SHP77 treated with DMSO at 0.1 percent for 48 hours (cell line): ENCODE measurements at regions not wholly inside any gene's neighbourhood (a gene's known extent, or its start where the extent isn't known, plus 50 kb on each side); places are given as distances from the start of the nearest gene placed in this dataset.
"Not testable (repeated sequence)": the region's sequence is repeated elsewhere in the genome, so short reads cannot be mapped to it uniquely, and the experiment has no call there.

Experiments used
- DNase-seq: peaks from one replicate; lab custom pipeline; 2025; lab: John Stamatoyannopoulos, UW

DNA sequence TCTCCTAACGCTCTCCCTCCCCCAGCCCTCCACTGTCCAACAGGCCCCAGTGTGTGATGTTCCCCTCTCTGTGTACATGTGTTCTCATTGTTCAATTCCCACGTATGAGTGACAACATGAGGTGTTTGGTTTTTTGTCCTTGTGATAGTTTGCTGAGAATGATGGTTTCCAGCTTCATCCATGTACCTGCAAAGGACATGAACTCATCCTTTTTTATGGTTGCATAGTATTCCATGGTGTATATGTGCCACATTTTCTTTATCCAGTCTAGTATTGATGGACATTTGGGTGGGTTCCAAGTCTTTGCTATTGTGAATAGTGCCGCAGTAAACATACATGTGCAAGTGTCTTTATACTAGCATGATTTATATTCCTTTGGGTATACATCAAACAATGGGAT lies 347.4 kb downstream of the MAGEE1 start:
- DNase-seq: not testable (repeated sequence)

DNA sequence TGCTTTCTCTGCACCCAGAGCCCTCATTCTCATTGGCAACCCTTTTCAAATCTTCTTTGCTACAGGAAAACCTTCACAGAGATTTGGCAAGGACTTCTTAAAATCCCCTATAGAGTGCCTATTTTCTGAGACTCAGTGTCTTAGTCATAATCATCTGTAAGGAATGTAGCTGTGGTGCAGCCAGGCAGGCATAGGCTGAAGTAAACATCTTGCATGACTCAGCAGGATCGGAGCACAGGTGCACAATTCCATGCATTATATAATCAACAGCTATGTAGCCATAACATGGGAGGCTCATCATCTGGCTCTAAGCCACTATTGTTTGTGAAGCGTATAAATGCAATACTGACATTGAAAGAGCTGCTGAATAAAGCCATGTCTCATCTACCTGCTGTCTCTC lies 368.8 kb downstream of the MAGEE1 start:
- DNase-seq: no peak

DNA sequence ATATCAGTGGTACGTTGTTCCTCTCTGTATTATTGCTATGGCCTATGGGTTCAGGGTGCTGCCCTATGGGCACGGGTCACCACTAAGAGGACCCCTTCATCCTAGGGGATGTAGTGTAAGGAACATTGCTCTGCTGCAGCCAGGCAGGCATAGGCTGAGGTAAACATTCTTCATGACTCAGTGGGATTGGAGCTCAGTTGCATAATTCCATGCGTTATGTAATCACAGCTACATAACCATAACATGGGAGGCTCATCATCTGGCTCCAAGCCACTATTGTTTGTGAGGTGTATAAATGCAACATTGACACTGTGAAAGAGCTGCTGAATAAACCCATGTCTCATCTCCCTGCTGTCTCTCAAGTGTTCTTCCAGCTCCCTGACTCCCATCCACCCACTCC lies 375.2 kb downstream of the MAGEE1 start:
- DNase-seq: no peak

DNA sequence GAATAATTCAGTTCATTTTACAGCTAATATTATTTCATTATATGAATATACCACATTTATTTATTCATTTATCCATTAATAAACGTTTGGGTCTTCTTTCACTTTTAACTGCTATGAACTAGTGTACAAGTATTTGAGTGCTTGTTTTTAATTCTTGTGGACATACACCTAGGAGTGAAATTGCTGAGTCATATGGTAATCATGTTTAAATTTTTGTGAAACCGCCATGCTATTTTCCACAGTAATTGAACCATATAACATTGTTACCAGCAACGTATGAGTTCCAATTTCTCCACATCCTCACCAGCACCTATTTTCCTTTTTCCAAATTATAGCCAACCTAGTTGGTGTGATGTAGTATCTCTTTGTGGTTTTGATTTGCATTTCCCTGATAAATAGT lies 388.2 kb downstream of the MAGEE1 start:
- DNase-seq: no peak

DNA sequence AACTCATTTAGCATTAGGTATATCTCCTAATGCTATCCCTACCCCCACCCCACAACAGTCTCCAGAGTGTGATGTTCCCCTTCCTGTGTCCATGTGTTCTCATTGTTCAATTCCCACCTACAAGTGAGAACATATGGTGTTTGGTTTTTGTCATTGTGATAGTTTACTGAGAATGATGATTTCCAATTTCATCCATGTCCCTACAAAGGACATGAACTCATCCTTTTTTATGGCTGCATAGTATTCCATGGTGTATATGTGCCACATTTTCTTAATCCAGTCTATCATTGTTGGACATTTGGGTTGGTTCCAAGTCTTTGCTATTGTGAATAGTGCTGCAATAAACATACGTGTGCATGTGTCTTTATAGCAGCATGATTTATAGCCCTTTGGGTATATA lies 389.8 kb downstream of the MAGEE1 start:
- DNase-seq: not testable (repeated sequence)

DNA sequence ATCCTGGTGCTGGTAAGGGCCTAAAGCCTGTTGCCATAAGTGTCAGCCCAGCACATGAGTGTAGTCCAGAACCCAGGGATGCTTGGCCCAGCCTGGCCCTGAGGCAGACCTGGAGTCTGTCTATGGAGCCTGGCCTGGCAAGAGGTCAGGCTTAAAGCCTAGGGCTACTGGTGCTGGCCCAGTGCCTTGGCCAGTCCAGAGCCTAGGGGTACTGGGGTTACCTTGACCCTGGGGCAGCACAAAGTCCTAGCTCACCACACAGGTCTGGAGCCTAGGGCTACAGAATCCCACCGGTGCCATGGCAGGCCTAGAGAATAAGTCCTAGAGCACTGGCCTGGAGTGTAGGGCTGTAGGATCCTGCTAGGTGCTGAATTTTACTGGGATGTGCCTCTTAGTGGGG lies 393.8 kb downstream of the MAGEE1 start:
- no peak for DNase-seq

DNA sequence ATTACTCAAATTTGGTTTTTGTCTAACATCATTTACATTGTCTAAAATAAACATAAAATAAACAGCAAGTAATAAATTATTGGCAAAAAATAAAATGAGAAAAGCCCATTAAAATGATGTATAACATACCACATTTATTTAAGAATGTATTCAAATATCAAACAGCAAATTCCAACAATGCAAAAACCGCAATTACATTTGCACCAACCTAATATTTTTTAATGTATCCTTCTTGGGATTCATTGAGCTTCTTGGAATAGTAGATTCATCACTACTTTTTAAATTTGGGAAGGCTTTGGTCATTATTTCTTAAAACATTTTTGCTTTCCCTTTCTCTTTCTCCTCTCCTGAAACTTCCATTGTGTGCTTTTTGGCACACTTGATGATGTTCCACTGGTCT lies 400.2 kb downstream of the MAGEE1 start:
- DNase-seq: no peak

DNA sequence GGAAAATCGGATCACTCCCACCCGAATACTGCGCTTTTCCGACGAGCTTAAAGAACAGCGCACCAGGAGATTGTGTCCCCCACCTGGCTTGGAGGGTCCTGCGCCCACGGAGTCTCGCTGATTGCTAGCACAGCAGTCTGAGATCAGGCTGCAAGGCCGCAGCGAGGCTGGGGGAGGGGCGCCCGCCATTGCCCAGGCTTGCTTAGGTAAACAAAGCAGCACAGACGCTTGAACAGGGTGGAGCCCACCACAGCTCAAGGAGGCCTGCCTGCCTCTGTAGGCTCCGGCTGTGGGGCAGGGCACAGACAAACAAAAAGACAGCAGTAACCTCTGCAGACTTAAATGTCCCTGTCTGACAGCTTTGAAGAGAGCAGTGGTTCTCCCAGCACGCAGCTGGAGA lies 413.4 kb downstream of the MAGEE1 start:
- not testable (repeated sequence) for DNase-seq

DNA sequence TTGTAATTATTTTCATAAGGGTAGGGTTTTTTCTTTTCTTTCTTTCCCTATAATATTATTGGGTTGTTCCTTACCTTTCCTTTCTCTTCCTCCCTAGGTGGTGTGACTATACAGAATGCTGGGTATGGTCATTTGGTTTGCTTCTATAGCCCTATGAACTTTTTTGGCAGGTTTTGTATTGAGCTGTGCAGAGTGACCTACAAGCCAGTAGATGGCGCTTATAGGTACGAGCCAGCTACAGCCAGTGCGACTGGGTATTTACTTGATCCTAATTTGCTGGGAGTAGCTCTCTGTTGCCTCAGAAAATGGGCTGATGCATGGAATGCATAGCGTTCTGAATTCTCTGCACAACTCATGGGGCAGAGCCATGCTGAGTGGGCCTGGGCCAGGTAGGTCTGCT lies 423.3 kb downstream of the MAGEE1 start:
- DNase-seq: no peak

DNA sequence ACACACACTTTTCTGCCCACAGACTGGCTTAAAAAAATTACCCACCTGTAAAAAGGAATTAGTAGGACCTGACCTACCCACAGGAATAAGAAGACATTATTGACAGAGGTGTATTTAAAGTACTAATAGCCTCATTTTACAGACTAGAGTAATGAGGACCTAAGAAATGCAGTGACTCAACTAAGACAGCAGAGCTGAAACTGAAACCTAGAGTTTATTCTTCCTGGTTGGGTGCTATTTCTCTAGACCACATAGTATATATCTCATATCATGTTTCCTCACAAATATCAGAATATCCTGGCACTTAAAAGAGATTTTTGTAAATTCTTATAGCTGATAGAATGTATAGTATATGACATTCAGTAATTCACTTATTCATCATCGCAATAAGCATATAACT lies 435.0 kb downstream of the MAGEE1 start:
- no peak for DNase-seq

DNA sequence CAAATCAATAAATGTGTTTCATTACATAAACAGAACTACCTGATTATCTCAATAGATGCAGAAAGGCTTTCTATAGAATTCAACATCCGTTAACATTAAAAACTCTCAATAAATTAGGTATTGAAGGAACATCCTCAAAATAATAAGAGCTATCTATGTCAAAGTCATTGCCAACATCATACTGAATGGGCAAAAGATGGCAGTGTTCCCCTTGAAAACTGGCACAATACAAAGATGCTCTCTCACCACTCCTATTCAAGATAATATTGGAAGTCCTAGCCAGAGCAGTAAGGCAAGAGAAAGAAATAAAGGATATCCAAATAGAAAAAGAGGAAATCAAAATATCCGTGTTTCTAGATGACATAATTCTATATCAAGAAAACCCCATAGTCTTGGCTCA lies 466.4 kb downstream of the MAGEE1 start:
- DNase-seq: no peak

DNA sequence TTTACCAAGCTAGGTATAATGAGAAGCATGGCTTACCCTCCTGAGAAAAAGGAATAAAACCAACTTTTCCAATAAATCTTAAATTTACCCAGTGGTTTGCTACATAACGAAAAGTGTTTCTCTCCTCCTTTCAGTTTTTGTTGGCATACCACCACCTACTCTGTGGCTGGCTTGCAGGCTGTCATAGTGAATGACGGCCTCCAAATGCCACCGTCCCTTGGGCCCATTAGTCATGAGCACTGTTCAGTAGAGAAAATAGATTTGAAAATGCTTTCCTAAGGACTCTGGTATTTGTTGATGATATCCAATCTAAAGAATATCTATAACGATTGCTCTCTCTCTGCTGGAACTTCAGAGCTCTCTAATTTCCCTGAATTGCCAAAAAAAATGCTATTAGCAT lies 488.3 kb downstream of the MAGEE1 start:
- DNase-seq: no peak

DNA sequence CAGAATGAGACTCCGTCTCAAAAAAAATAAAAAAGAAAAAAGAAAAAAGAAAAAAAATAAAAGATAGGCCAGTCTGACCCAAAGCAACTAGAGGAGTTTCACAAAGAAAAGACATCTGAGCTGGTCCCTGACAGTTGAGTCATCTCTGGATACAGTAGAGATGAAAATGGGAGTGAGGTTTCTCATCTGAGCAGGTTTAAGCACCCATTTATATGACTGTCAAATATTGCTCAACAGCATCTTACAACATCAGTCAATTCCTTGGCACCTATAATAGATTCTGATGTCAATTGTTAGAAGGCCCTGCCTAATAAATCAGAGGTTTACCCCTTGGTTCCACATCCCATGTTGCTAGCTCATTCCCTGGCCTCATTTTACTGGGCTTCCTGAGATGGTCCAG lies 490.5 kb downstream of the MAGEE1 start:
- no peak for DNase-seq

DNA sequence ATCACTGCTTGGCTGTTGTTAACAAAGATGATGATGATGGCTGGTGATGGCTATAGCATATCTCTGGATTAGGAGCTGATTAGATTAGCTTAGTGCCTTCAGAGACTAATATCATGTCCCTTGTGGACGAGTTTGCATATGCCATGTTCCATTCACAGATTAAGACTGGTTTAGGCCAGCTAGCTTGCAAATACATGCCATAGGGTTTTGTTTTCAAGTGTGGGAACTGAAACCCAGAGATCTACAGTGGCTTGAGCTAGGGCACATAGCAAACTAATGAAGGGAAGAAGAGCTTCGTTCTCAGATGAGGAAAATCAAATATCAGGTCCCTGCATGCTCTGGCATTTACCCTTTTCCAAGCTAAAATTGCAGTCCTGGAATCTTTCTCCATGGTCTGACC lies 492.3 kb downstream of the MAGEE1 start:
- DNase-seq: no peak

DNA sequence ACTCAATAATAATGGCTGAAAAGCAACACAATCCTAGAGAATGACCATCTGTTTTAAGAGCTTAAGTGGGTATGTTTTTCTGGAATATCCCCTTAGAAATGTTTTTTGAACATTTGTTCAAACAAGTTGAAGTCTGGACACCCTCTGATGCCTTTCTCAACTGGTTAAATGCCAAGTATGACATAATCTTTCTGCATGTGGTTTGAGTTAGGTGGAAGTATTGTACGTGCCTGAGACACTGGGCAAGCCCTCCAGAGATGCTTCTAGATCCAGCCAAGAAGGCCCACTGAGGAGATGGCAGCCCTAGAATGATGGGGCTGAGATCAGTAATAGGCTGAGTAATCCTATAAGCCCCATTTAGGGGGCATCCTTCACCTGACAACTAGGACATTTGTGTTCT lies 493.1 kb downstream of the MAGEE1 start:
- DNase-seq: no peak

DNA sequence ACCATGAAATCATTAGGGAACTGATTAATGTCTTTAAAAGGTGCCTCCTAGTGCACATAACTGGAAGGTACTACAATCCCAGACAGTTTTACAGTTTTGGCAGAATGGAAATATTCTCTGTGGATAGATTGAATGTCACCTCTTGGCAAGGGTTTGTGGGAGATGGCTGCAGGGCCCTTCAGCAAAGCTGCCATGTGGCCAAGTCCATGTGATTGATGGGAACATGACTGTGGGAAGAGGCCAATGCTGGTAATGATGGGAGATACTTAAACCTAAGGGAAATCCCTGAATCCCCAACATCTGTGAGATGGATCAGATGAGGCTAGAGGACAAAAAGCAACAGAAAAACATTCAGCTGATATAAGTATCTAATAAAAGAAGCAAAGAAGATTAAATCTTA lies 493.7 kb downstream of the MAGEE1 start:
- DNase-seq: no peak

DNA sequence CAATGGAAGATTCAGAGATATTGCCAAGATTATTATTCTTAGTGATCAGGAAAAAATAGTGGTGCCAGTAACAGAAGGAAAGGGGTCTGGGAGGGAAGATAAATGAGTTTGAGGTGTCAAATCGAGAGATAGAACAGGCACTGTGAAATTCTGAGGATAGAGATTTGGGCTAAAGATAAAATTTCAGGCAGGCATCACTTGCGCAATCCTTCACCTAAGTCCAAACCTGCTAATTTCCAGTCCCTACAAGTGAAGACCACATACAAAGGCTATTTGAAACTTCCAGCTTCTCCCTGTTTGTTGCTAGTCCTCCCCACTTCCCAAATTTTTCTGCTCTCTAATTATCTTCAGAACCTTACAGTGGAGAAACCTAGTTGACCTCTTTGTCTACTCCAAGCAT lies 494.6 kb downstream of the MAGEE1 start:
- no peak for DNase-seq

DNA sequence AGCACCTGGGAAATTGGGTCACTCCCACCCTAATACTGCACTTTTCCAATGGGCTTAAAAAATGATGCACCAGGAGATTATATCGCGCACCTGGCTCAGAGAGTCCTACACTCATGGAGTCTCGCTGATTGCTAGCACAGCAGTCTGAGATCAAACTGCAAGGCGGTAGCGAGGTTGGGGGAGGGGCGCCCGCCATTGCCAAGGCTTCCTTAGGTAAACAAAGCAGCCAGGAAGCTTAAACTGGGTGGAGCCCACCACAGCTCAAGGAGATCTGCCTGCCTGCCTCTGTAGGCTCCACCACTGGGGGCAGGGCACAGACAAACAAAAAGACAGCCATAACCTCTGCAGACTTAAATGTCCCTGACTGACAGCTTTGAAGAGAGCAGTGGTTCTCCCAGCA lies 497.1 kb downstream of the MAGEE1 start:
- not testable (repeated sequence) for DNase-seq

DNA sequence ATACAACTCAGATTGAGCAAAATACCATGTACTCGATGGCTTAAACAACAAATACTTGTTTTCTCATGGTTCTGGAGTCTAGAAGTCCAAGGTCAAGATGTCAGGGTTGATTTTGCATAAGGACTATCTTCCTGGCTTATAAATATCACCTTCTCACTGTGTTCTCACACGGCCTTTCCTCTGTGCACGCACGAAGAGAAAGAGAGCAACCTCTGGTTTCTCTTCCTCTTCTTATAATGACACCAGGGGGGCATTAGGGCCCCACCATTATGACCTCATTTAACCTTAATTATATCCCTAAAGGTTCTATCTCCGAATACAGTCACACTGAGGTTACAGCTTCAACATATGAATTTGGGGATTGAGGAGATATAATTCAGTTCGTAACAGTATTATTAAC lies 504.0 kb downstream of the MAGEE1 start:
- DNase-seq: no peak

DNA sequence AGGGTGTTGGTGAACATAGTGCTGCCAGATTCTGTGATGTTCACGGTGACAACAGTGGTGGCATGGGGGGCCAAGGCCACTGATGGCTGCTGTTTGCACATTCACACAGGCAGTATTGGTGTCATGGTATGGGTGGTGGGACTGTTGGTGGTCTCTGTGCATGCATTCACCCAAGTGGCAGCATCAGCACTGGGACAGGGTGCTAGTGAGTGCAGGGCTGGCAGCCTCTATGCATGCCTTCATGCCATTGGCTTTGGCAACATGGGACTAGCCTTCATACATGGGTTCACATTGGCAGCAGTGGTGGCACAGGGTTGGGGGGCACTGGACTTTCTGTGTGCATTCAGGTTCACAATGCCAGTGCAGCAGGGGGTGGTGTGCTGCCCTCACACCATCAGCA lies 489.7 kb upstream of the FGF16 start:
- no peak for DNase-seq

DNA sequence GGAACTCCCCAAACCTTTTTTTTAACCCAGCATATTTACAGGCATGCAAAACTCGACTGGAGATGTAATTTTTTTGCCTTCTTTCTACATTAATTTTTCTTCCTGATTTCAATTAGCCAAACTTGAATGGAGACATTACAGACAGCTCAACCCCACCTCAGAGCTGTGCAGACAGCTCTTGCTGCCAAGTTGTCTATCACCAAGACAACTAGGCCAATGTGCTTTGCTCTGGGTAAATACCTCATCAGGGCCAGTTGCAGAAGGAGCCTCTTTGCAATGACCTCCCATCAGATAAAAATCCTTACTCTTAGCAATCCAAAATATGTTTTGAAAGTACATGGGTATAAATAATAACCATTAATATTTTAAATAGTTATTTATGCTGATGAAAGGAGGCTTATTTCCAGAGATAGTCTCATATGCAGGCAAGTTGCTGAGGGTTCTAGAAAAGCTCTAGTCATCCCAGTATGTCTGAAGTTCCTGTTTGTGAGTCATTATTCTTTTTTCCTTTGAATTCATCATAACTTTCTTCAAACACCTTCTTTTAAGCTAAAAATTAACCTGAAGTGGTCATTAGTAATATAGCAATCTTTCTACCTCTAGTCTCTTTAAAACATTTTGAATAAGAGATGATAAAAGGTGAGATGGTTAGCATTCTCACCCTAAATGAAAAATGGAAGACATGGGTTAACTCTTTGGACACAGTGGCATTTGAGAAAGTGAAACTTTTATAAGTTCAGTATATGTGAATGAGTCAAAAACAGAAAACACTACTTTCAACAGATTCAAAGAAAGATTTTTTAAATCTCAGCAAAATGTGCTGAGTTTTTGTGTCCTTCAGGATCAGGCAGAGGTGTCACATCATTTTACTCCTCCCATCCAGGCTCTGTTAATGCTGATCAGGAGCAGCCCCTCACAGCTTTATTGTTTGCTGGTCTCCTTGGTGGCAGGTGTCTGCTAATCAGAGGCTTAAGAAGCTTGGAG lies 475.5 kb upstream of the FGF16 start:
- peak; percentile 0 for DNase-seq

DNA sequence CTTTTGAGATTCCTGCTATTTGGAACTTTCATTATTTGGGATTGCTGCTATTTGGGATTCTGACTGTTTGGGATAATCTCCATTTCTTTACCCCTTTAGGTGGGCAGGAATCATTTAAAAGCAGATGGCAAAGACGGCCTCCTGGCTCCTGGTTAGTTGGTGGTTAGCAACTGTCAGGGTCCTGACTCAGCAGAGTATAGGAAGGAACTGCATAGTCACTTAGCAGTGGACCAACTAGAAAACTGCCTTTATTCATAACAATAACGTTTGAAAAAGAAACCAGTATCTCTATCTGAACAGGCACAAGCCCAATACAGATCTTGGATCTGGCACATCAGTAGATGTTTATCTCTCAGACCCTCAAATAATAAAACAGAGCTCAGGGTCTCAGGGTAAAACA lies 469.7 kb upstream of the FGF16 start:
- DNase-seq: no peak

DNA sequence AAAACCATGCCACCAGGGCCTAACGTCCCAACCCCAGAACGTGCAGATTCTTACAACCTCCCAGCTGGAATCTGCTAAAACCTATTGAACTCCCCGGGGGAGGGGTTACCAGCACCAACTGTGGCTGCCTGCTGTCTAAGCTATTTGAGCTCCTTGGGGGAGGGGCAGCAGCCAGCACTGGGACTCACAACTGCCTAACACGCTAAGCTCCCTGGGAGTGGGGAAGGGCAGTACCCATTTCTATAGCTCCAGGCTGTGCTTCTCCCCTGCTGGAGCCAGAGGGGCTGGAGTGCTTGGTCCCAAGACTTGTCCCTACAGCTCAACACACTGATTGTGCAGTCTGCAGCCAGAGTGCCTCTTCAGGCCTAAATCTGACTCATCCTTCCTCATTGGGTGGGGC lies 459.8 kb upstream of the FGF16 start:
- DNase-seq: no peak

DNA sequence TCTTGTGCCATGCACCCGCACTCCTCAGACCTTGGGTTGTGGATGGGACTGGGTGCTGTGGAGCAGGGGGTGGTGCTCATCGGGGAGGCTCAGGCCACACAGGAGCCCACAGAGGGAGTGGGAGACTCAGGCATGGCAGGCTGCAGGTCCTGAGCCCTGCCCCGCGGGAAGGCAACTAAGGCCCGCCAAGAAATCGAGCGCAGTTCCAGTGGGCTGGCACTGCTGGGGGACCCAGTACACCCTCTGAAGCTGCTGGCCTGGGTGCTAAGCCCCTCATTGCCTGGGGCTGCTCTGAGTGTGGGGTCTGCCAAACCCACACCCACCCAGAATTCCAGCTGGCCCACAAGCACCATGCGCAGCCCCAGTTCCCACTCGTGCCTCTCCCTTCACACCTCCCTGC lies 450.5 kb upstream of the FGF16 start:
- no peak for DNase-seq
